ENCODE measurements at regions not wholly inside any gene's neighbourhood (a gene's known extent, or its start where the extent isn't known, plus 50 kb on each side); places are given as distances from the start of the nearest gene placed in this dataset.

DNA sequence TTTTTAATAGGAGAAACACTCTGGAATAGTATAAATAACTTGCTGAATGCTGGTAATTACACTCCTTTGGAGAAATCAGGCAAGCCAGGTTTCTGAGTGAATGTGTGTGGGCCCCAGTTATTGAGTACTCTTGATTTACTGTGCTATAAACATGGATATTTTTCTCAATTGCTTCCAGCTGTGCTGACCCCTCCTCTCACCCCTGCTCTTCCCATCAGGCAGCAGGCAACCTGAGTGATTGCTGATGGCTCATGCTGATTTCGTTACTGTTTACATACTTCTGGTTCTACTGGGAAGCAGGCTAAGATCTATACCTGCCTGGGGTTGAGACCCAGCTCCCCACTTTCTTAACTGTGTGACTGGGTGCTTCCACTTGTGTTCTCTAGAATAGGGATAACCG is 68.5 kb downstream of the DHCR7 start:
- no peaks in the 10 kb centered on the region for H3K79me1 ChIP-seq (ENCODE audit: insufficient read depth, low read depth, low read length, poor library complexity, severe bottlenecking)
- H3K23ac ChIP-seq (ENCODE audit: insufficient read length, low read depth, low read length), result no peak overlapping the region
- DNase-seq, result no peak
- no peak overlapping the region for H4K5ac ChIP-seq (ENCODE audit: insufficient read length, low read depth, low read length)
- H3K79me2 ChIP-seq (ENCODE audit: insufficient read depth, low read length), result no peaks in the 10 kb centered on the region
- H4K8ac ChIP-seq (replicated peaks; ENCODE audit: insufficient read length, low read depth, low read length), result no peak overlapping the region
- no peaks in the 10 kb centered on the region for H3K27me3 ChIP-seq (ENCODE audit: insufficient read depth, low read length)
- Mint-ChIP-seq H3K27ac (no peak overlapping the region; a peak in 1 of 7 replicates), H3K4me1 (peaks cover 0 to 3% of the 10 kb centered on the region in 2 experiments; a peak in 3 of 4 replicates), H3K4me3 (no peak overlapping the region), H3K36me3 (ENCODE audit: insufficient read depth in 1 of 3, low read depth in 3 of 3) (peaks cover 0 to under 1% (median 0%) of the 10 kb centered on the region in 3 experiments; a peak in 2 of 7 replicates), H3K9me3 (peaks cover 2 to 19% of the 10 kb centered on the region in 2 experiments), H3K27me3 (ENCODE audit: low read depth) (peaks cover 48% of the 10 kb centered on the region)
- TF ChIP-seq, protein P1, sequence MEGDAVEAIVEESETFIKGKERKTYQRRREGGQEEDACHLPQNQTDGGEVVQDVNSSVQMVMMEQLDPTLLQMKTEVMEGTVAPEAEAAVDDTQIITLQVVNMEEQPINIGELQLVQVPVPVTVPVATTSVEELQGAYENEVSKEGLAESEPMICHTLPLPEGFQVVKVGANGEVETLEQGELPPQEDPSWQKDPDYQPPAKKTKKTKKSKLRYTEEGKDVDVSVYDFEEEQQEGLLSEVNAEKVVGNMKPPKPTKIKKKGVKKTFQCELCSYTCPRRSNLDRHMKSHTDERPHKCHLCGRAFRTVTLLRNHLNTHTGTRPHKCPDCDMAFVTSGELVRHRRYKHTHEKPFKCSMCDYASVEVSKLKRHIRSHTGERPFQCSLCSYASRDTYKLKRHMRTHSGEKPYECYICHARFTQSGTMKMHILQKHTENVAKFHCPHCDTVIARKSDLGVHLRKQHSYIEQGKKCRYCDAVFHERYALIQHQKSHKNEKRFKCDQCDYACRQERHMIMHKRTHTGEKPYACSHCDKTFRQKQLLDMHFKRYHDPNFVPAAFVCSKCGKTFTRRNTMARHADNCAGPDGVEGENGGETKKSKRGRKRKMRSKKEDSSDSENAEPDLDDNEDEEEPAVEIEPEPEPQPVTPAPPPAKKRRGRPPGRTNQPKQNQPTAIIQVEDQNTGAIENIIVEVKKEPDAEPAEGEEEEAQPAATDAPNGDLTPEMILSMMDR (conservative IDR thresholded peaks at IDR 0.05), result no peak
- H3K23me2 ChIP-seq (ENCODE audit: insufficient read length, low read depth, low read length, poor library complexity, severe bottlenecking), result no peaks in the 10 kb centered on the region
- no CpG with 5 or more reads among the region's 2 CpGs for WGBS (ENCODE audit: extremely low coverage, insufficient read length, low lambda C conversion rate)
- H2AFZ ChIP-seq (ENCODE audit: low read length), result no peak overlapping the region
- no peak overlapping the region for H2BK12ac ChIP-seq (ENCODE audit: insufficient read length, low read depth, low read length)
- H2BK20ac ChIP-seq (ENCODE audit: low read depth, low read length, poor library complexity, severe bottlenecking), result no peak overlapping the region
- no peak overlapping the region for H3K18ac ChIP-seq (ENCODE audit: insufficient read length, low read depth, low read length)
- H3K27ac ChIP-seq (ENCODE audit: insufficient read length, low read depth, low read length), result no peak overlapping the region
- no peaks in the 10 kb centered on the region for H4K20me1 ChIP-seq (ENCODE audit: control insufficient read depth, insufficient read depth, insufficient read length)
- no peak overlapping the region for H3K4ac ChIP-seq (ENCODE audit: low read depth, low read length)
- no peak overlapping the region for H2BK5ac ChIP-seq (ENCODE audit: insufficient read length, low read length)
- H2BK120ac ChIP-seq (ENCODE audit: low read depth, low read length, poor library complexity, severe bottlenecking), result no peak overlapping the region
- H2BK15ac ChIP-seq (ENCODE audit: low read depth, low read length), result no peak overlapping the region
- no peak overlapping the region for H3K4me2 ChIP-seq (ENCODE audit: insufficient read depth, insufficient read length, low read length)
- no peak overlapping the region for H4K91ac ChIP-seq (ENCODE audit: insufficient read length, low read depth, low read length)
- H3T11ph ChIP-seq (ENCODE audit: low read length), result no peak overlapping the region
- no peak overlapping the region for H3K9ac ChIP-seq (ENCODE audit: extremely low read depth, insufficient read length, low read length)
- no peaks in the 10 kb centered on the region for H3K9me3 ChIP-seq (ENCODE audit: control insufficient read depth, low read depth, low read length)
- no peak overlapping the region for H2AK5ac ChIP-seq (ENCODE audit: insufficient read length, low read length)
- H3K14ac ChIP-seq (ENCODE audit: insufficient read depth, low read length), result no peak overlapping the region
- H3K56ac ChIP-seq (ENCODE audit: insufficient read length, low read depth, low read length), result no peak overlapping the region
- peaks cover 4% of the 10 kb centered on the region for H3K4me1 ChIP-seq (ENCODE audit: insufficient read depth, low read length)

Measured in H9 (cell line).